GM06990 (cell line): ENCODE measurements at regions not wholly inside any gene's neighbourhood (a gene's known extent, or its start where the extent isn't known, plus 50 kb on each side); places are given as distances from the start of the nearest gene placed in this dataset.

Experiments
- DNase-seq: peaks from one replicate; pipeline ENCODE4 v3.0.0-alpha.2; 2011; ENCODE audit not compliant: insufficient read length; ENCODE audit errors: extremely low read depth
- H3K27me3 ChIP-seq: replicated peaks from 2 replicates; pipeline ENCODE4 v1.6.0; 2011; ENCODE audit warnings: low read length; ENCODE audit not compliant: control insufficient read depth, insufficient read depth
- H3K36me3 ChIP-seq: 2 replicates; pipeline ENCODE4 v1.5.1; 2011; ENCODE audit warnings: low read length; ENCODE audit not compliant: control insufficient read depth, insufficient read depth
- H3K4me3 ChIP-seq: replicated peaks from 2 replicates; pipeline ENCODE4 v1.5.1; 2011; ENCODE audit warnings: low read depth, mild to moderate bottlenecking, control low read depth, low read length
- CTCF ChIP-seq: IDR thresholded peaks from 2 replicates; pipeline ENCODE4 v1.5.1; 2011; ENCODE audit warnings: low read length, control low read depth, mild to moderate bottlenecking, inconsistent platforms; ENCODE audit not compliant: insufficient read depth, poor library complexity, severe bottlenecking

GRCh38 chr14:53610947-53611346 lies 345.7 kb downstream of the BMP4 start:
- Histone ChIP-seq H3K27me3 (no peaks in the 10 kb centered on the region), H3K36me3 (no peaks in the 10 kb centered on the region), H3K4me3 (no peak overlapping the region)
- TF ChIP-seq CTCF, result no peak
- DNase-seq, result no peak

GRCh38 chr14:53609009-53609408 lies 347.6 kb downstream of the BMP4 start:
- no peak for TF ChIP-seq CTCF
- no peak for DNase-seq
- H3K4me3 ChIP-seq, result no peak overlapping the region

GRCh38 chr14:53608369-53608768 lies 348.3 kb downstream of the BMP4 start:
- Histone ChIP-seq H3K27me3 (no peaks in the 10 kb centered on the region), H3K36me3 (no peaks in the 10 kb centered on the region), H3K4me3 (no peak overlapping the region)
- TF ChIP-seq CTCF, result no peak
- DNase-seq, result peak; percentile 35

More at GRCh38 chr14:53609009-53609408, 347.6 kb downstream of the BMP4 start:
- H3K27me3 ChIP-seq, result no peaks in the 10 kb centered on the region
- no peaks in the 10 kb centered on the region for H3K36me3 ChIP-seq

GRCh38 chr14:53606203-53606602 lies 350.4 kb downstream of the BMP4 start:
- DNase-seq, result no peak
- TF ChIP-seq CTCF, result no peak
- Histone ChIP-seq H3K36me3 (no peaks in the 10 kb centered on the region), H3K4me3 (no peak overlapping the region), H3K27me3 (no peaks in the 10 kb centered on the region)

DNA sequence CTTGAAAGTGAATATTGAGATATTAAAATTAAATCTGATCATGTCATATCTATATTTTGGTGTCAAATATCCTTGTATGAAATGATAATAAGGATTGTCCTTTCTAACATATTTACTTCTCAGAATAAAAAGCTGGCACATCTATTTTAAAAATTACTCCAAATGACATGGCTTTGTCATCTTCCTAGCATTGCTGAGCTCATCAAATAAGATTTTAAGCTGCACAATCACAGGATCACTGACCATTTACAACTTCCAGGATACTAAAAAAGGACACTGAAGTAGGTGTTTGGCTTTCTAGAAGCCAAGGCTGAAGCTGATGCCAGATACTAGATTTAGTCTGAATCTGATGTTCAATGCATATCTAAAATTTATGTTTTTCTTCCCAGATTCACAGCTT lies 351.1 kb downstream of the BMP4 start:
- no peaks in the 10 kb centered on the region for H3K36me3 ChIP-seq
- H3K4me3 ChIP-seq, result no peak overlapping the region
- DNase-seq, result no peak
- no peak for TF ChIP-seq CTCF
- H3K27me3 ChIP-seq, result no peaks in the 10 kb centered on the region

- TF ChIP-seq CTCF, result no peak
- Histone ChIP-seq H3K36me3 (no peaks in the 10 kb centered on the region), H3K4me3 (no peak overlapping the region), H3K27me3 (no peaks in the 10 kb centered on the region)
- peak; percentile 21 for DNase-seq
These were observed 352.6 kb downstream of the BMP4 start for GRCh38 chr14:53603994-53604393.
